Upper lobe of right lung (tissue), 1 donor: ENCODE measurements at regions not wholly inside any gene's neighbourhood (a gene's known extent, or its start where the extent isn't known, plus 50 kb on each side); places are given as distances from the start of the nearest gene placed in this dataset.

Source experiments
- ATAC-seq: fragments of 200-7000 bp; cut with Tn5 transposase; one replicate; pipeline ENCODE4 v1.9.1; 2020; ENCODE audit warnings: mild to moderate bottlenecking, moderate library complexity
- DNase-seq: peaks from one replicate; pipeline ENCODE4 v3.0.0-alpha.2; 2020
- H3K27ac ChIP-seq: fragments of 200-600 bp; one replicate; pipeline ENCODE4 v1.8.0; 2022
- H3K27me3 ChIP-seq: fragments of 200-600 bp; one replicate; pipeline ENCODE4 v1.8.0; 2022; ENCODE audit warnings: mild to moderate bottlenecking
- H3K36me3 ChIP-seq: fragments of 200-600 bp; one replicate; pipeline ENCODE4 v1.8.0; 2022
- H3K4me1 ChIP-seq: fragments of 200-600 bp; one replicate; pipeline ENCODE4 v1.8.0; 2022
- H3K4me3 ChIP-seq: fragments of 200-600 bp; one replicate; pipeline ENCODE4 v1.8.0; 2022; ENCODE audit warnings: mild to moderate bottlenecking
- H3K9me3 ChIP-seq: fragments of 200-600 bp; one replicate; pipeline ENCODE4 v1.8.0; 2022
- CTCF ChIP-seq: fragments of 200-600 bp; IDR thresholded peaks from one replicate; pipeline ENCODE4 v1.8.0; 2022; ENCODE audit warnings: antibody characterized with exemption
- intact Hi-C: fragments of 100-400 bp; cut with DNase I; formaldehyde crosslinking; loops from one replicate; pipeline ENCODE4 v1.11.0; 2022
- donor health status: DM: no; HTN: yes; CAD: no; lungs with severe emphysema.

- DNase-seq (no peak), ATAC-seq (no peak)
- no peaks in the 10 kb centered on the region for H3K9me3 ChIP-seq
- H3K27ac ChIP-seq: no peak overlapping the region
- H3K4me3 ChIP-seq: no peak overlapping the region
- intact Hi-C loops: no loop called here
- H3K27me3 ChIP-seq: no peaks in the 10 kb centered on the region
- no peaks in the 10 kb centered on the region for H3K4me1 ChIP-seq
- TF ChIP-seq CTCF: no peak
- H3K36me3 ChIP-seq: no peaks in the 10 kb centered on the region
These were observed 630.8 kb upstream of the PIK3C3 start for GRCh38 chr18:41324020-41324791.

GRCh38 chr18:41323044-41323443, 632.0 kb upstream of the PIK3C3 start:
- no peak for ATAC-seq
- no peaks in the 10 kb centered on the region for H3K9me3 ChIP-seq
- H3K27me3 ChIP-seq: no peaks in the 10 kb centered on the region
- DNase-seq: no peak
- H3K4me3 ChIP-seq: no peak overlapping the region
- H3K4me1 ChIP-seq: no peaks in the 10 kb centered on the region
- TF ChIP-seq CTCF: no peak
- no peak overlapping the region for H3K27ac ChIP-seq
- H3K36me3 ChIP-seq: no peaks in the 10 kb centered on the region
- intact Hi-C loops: no loop called here

GRCh38 chr18:41320100-41320499, 634.9 kb upstream of the PIK3C3 start:
- intact Hi-C loops: no loop called here
- no peaks in the 10 kb centered on the region for H3K27me3 ChIP-seq
- no peaks in the 10 kb centered on the region for H3K9me3 ChIP-seq
- no peak overlapping the region for H3K4me3 ChIP-seq
- TF ChIP-seq CTCF: no peak
- H3K36me3 ChIP-seq: no peaks in the 10 kb centered on the region
- no peak overlapping the region for H3K27ac ChIP-seq
- DNase-seq (no peak), ATAC-seq (no peak)
- no peaks in the 10 kb centered on the region for H3K4me1 ChIP-seq

- no peaks in the 10 kb centered on the region for H3K9me3 ChIP-seq
- TF ChIP-seq CTCF: no peak
- H3K36me3 ChIP-seq: no peaks in the 10 kb centered on the region
- DNase-seq: no peak
- no peak overlapping the region for H3K4me3 ChIP-seq
- H3K27me3 ChIP-seq: no peaks in the 10 kb centered on the region
- H3K27ac ChIP-seq: no peak overlapping the region
- intact Hi-C loops: no loop called here
- H3K4me1 ChIP-seq: no peaks in the 10 kb centered on the region
- no peak for ATAC-seq
These were observed 639.9 kb upstream of the PIK3C3 start for GRCh38 chr18:41315134-41315533.

GRCh38 chr18:41311571-41312547, 643.2 kb upstream of the PIK3C3 start:
- Histone ChIP-seq H3K36me3 (no peaks in the 10 kb centered on the region), H3K9me3 (no peaks in the 10 kb centered on the region), H3K4me3 (no peak overlapping the region), H3K27ac (no peak overlapping the region), H3K4me1 (no peaks in the 10 kb centered on the region), H3K27me3 (no peaks in the 10 kb centered on the region)
- DNase-seq (no peak), ATAC-seq (no peak)
- TF ChIP-seq CTCF: no peak
- intact Hi-C loops: no loop called here
